IMR-90 (cell line): ENCODE measurements at regions not wholly inside any gene's neighbourhood (a gene's known extent, or its start where the extent isn't known, plus 50 kb on each side); places are given as distances from the start of the nearest gene placed in this dataset.

ENCODE experiments used
- ATAC-seq: fragments of 200-7000 bp; cut with Tn5 transposase; 2 replicates; pipeline ENCODE4 v1.9.1; 2020; ENCODE audit warnings: low read depth, mild to moderate bottlenecking, moderate library complexity
- BruUV-seq: library from RNA; stranded (reverse); fragments of 400-500 nt; replicated peaks from 2 replicates; lab custom pipeline; 2021; lab: Mats Ljungman, UMichigan
- CTCF ChIA-PET: fragments of 300-600 bp; formaldehyde crosslinking; extraction: SDS; loops from one replicate; lab custom pipeline; 2021; ENCODE audit warnings: antibody characterized with exemption; lab: Yijun Ruan, JAX
- POLR2A ChIA-PET: fragments of 300-600 bp; sonication (Branson Sonifier 250); formaldehyde crosslinking; loops from one replicate; lab custom pipeline; 2022; ENCODE audit warnings: antibody characterized with exemption; ENCODE audit not compliant: unreplicated experiment; lab: Charles Lee
- DNase-seq: peaks from one replicate; pipeline ENCODE4 v3.0.0; 2013
- H2AFZ ChIP-seq: replicated peaks from 2 replicates; pipeline ENCODE3; 2013; ENCODE audit warnings: low read length, mild to moderate bottlenecking; ENCODE audit not compliant: poor library complexity
- H2AK5ac ChIP-seq: 2 replicates; pipeline ENCODE4 v1.6.1; 2013; ENCODE audit warnings: low read depth, low read length, inconsistent platforms
- H2AK9ac ChIP-seq: replicated peaks from 2 replicates; pipeline ENCODE3; 2013; ENCODE audit warnings: mild to moderate bottlenecking, low read depth, low read length, moderate library complexity; ENCODE audit not compliant: poor library complexity
- H2BK120ac ChIP-seq: 2 replicates; pipeline ENCODE4 v1.6.1; 2013; ENCODE audit warnings: low read depth, low read length, inconsistent platforms
- H2BK15ac ChIP-seq: 3 replicates; pipeline ENCODE4 v1.6.1; 2013; ENCODE audit warnings: low read depth, low read length, inconsistent platforms
- H2BK20ac ChIP-seq: 2 replicates; pipeline ENCODE4 v1.6.1; 2013; ENCODE audit warnings: low read depth, mild to moderate bottlenecking, inconsistent platforms, low read length, moderate library complexity
- H2BK5ac ChIP-seq: 2 replicates; pipeline ENCODE4 v1.6.1; 2013; ENCODE audit warnings: mild to moderate bottlenecking, low read depth, low read length, inconsistent platforms; ENCODE audit not compliant: poor library complexity, severe bottlenecking
- H3K14ac ChIP-seq: replicated peaks from 2 replicates; pipeline ENCODE4 v1.6.1; 2013; ENCODE audit warnings: low read depth, low read length, inconsistent platforms
- H3K18ac ChIP-seq: 2 replicates; pipeline ENCODE4 v1.6.1; 2013; ENCODE audit warnings: low read depth, low read length, control low read depth
- H3K23ac ChIP-seq: 2 replicates; pipeline ENCODE4 v1.6.1; 2013; ENCODE audit warnings: low read depth, low read length, inconsistent platforms
- H3K27ac ChIP-seq: 2 replicates; pipeline ENCODE4 v1.5.1; 2013; ENCODE audit warnings: mild to moderate bottlenecking, control low read depth, low read length; ENCODE audit not compliant: insufficient read depth
- H3K27me3 ChIP-seq: 2 replicates; pipeline ENCODE4 v1.6.1; 2013; ENCODE audit warnings: low read length; ENCODE audit not compliant: control insufficient read depth, insufficient read depth
- H3K36me3 ChIP-seq: 2 replicates; pipeline ENCODE4 v1.6.1; 2013; ENCODE audit warnings: low read length, mixed read lengths; ENCODE audit not compliant: control insufficient read depth, insufficient read depth
- H3K4ac ChIP-seq: 2 replicates; pipeline ENCODE4 v1.6.1; 2013; ENCODE audit warnings: low read depth, low read length, inconsistent platforms
- H3K4me1 ChIP-seq: 2 replicates; pipeline ENCODE4 v1.6.1; 2013; ENCODE audit warnings: low read length, mixed read lengths; ENCODE audit not compliant: control insufficient read depth, insufficient read depth
- H3K4me2 ChIP-seq: 2 replicates; pipeline ENCODE4 v1.6.1; 2013; ENCODE audit warnings: low read depth, mild to moderate bottlenecking, control low read depth, low read length, moderate library complexity
- H3K4me3 ChIP-seq: 2 replicates; pipeline ENCODE4 v1.5.1; 2013; ENCODE audit warnings: low read depth, mild to moderate bottlenecking, control low read depth, low read length, moderate library complexity; ENCODE audit not compliant: insufficient read depth
- H3K56ac ChIP-seq: 2 replicates; pipeline ENCODE4 v1.6.1; 2013; ENCODE audit warnings: low read length, inconsistent platforms; ENCODE audit not compliant: insufficient read depth; ENCODE audit errors: extremely low read depth
- H3K79me1 ChIP-seq, 2 experiments: 2 replicates each; pipeline ENCODE4 v1.6.1; 2013; ENCODE audit warnings: low read length in 2 of 2, inconsistent platforms in 1 of 2, low read depth in 1 of 2
- H3K9ac ChIP-seq: 2 replicates; pipeline ENCODE4 v1.6.1; 2013; ENCODE audit warnings: low read depth, low read length, control low read depth
- H3K9me1 ChIP-seq: 2 replicates; pipeline ENCODE4 v1.6.1; 2013; ENCODE audit warnings: low read length, inconsistent platforms; ENCODE audit not compliant: insufficient read depth
- H3K9me3 ChIP-seq: 2 replicates; pipeline ENCODE4 v1.6.1; 2013; ENCODE audit warnings: low read length; ENCODE audit not compliant: control insufficient read depth, insufficient read depth
- H4K20me1 ChIP-seq: 2 replicates; pipeline ENCODE4 v1.6.1; 2013; ENCODE audit warnings: low read length, inconsistent platforms; ENCODE audit not compliant: insufficient read depth
- H4K5ac ChIP-seq: 2 replicates; pipeline ENCODE4 v1.6.1; 2013; ENCODE audit warnings: mild to moderate bottlenecking, low read depth, low read length, control low read depth
- H4K8ac ChIP-seq, 2 experiments: 2 replicates each; pipeline ENCODE4 v1.6.1; 2013; ENCODE audit warnings: low read depth in 2 of 2, low read length in 2 of 2, control low read depth in 1 of 2, inconsistent platforms in 1 of 2
- H4K91ac ChIP-seq: 2 replicates; pipeline ENCODE4 v1.6.1; 2013; ENCODE audit warnings: low read depth, low read length, inconsistent platforms; ENCODE audit not compliant: insufficient read depth
- BHLHE40 ChIP-seq: fragments of 150-350 bp; IDR thresholded peaks from 2 replicates; pipeline ENCODE4 v1.6.1; 2016; ENCODE audit warnings: mild to moderate bottlenecking, low read depth, low read length
- MAZ ChIP-seq: IDR thresholded peaks from 2 replicates; pipeline ENCODE4 v1.6.1; 2012; ENCODE audit warnings: low read depth, mild to moderate bottlenecking, low read length, improper control_type of control experiment, moderate library complexity, borderline replicate concordance
- SMC3 ChIP-seq: fragments of 150-350 bp; IDR thresholded peaks from 2 replicates; pipeline ENCODE4 v1.6.1; 2016; ENCODE audit warnings: low read depth, mild to moderate bottlenecking, antibody characterized with exemption, low read length, moderate library complexity
- WGBS, 2 experiments: methylation state at CpG; one replicate each; pipeline versions ENCODE4 v1.1.5 to v1.1.7; 2013; ENCODE audit warnings: missing lambda C conversion rate in 2 of 2; ENCODE audit not compliant: insufficient read length in 1 of 2; ENCODE audit errors: extremely low coverage in 2 of 2; 5-methylcytosine and 5-hydroxymethylcytosine counted together
- dilution Hi-C: fragments of 300-500 bp; cut with HindIII; formaldehyde crosslinking; loops from one replicate; pipeline ENCODE4 v1.14.3; 2018; ENCODE audit warnings: low sequenced_read_pairs; ENCODE audit not compliant: unreplicated experiment
- in situ Hi-C: fragments of 300-500 bp; cut with MboI; formaldehyde crosslinking; loops from 3 replicates; pipeline ENCODE4 v1.14.3; 2019; ENCODE audit warnings: low sequenced_read_pairs, inconsistent platforms, mixed read lengths
- intact Hi-C: fragments of 100-400 bp; cut with micrococcal nuclease; formaldehyde crosslinking; loops from 2 replicates; pipeline ENCODE4 v1.10.0; 2022
- TF ChIP-seq, protein P1 (sequence below): fragments of 150-350 bp; IDR thresholded peaks from 2 replicates; pipeline ENCODE4 v1.6.1; 2017; ENCODE audit warnings: mild to moderate bottlenecking, antibody characterized with exemption, low read length, low read depth

DNA sequence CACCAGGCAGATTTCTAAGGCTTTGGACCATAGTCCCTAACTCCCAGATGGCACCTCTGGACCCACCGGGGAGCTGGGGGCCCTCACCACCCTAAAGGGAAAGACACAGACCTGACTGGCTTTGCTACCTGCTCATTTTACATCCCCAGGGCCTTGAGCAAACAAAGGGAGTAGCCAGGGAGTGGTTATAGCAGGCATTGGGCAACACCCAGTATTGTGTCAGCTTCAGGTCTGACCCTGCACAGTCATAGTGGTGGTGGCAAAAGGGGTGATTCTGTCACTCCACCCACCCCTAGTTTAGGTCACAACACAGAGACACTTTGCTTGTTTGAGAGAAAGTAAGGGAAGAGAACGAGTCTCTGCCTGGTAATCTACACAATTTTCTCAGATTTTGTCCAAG is 352.5 kb downstream of the DIPK2A start:
- H3K4me2 ChIP-seq, result no peak overlapping the region
- intact Hi-C loops (no loop called here), dilution Hi-C loops (no loop called here), in situ Hi-C loops (no loop called here)
- no peak for DNase-seq
- no peaks in the 10 kb centered on the region for H3K36me3 ChIP-seq
- TF ChIP-seq, protein P1, sequence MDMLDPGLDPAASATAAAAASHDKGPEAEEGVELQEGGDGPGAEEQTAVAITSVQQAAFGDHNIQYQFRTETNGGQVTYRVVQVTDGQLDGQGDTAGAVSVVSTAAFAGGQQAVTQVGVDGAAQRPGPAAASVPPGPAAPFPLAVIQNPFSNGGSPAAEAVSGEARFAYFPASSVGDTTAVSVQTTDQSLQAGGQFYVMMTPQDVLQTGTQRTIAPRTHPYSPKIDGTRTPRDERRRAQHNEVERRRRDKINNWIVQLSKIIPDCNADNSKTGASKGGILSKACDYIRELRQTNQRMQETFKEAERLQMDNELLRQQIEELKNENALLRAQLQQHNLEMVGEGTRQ, result no peak
- TF ChIP-seq SMC3 (no peak), MAZ (no peak), BHLHE40 (no peak)
- no peaks in the 10 kb centered on the region for H3K27me3 ChIP-seq
- H3K27ac ChIP-seq, result no peak overlapping the region
- no peak overlapping the region for H2BK5ac ChIP-seq
- H3K9ac ChIP-seq, result no peak overlapping the region
- peaks cover 2% of the 10 kb centered on the region; the same call in 1 of the 2 replicates for H3K9me3 ChIP-seq
- H2BK15ac ChIP-seq, result no peak overlapping the region
- no peaks in the 10 kb centered on the region for H3K79me1 ChIP-seq
- WGBS, 2 experiments, result no CpG with 5 or more reads among the region's 2 CpGs
- no peaks in the 10 kb centered on the region for H4K20me1 ChIP-seq
- H3K9me1 ChIP-seq, result no peaks in the 10 kb centered on the region
- CTCF ChIA-PET, result interaction anchor here (0.7 kb wide), 1 partner anchor 175 kb away, joined by 3 read pairs; no protein-coding TSS in a partner anchor
- no peak overlapping the region for H3K18ac ChIP-seq
- H3K56ac ChIP-seq, result no peak overlapping the region
- H2BK20ac ChIP-seq, result no peak overlapping the region
- H2AK9ac ChIP-seq, result no peak overlapping the region
- H2AFZ ChIP-seq, result no peak overlapping the region
- H2BK120ac ChIP-seq, result no peak overlapping the region
- no peak for ATAC-seq
- POLR2A ChIA-PET, result no interaction called here
- no peak overlapping the region for H3K14ac ChIP-seq
- no peak overlapping the region for H3K4ac ChIP-seq
- H2AK5ac ChIP-seq, result no peak overlapping the region
- H4K8ac ChIP-seq, result no peak overlapping the region
- no peak overlapping the region for H3K23ac ChIP-seq
- H4K91ac ChIP-seq, result no peak overlapping the region
- H3K4me3 ChIP-seq, result no peak overlapping the region
- no peak overlapping the region for H4K5ac ChIP-seq
- no TSS peak for BruUV-seq
- H3K4me1 ChIP-seq, result no peaks in the 10 kb centered on the region
